ENCODE measurements at regions not wholly inside any gene's neighbourhood (a gene's known extent, or its start where the extent isn't known, plus 50 kb on each side); places are given as distances from the start of the nearest gene placed in this dataset.

DNA sequence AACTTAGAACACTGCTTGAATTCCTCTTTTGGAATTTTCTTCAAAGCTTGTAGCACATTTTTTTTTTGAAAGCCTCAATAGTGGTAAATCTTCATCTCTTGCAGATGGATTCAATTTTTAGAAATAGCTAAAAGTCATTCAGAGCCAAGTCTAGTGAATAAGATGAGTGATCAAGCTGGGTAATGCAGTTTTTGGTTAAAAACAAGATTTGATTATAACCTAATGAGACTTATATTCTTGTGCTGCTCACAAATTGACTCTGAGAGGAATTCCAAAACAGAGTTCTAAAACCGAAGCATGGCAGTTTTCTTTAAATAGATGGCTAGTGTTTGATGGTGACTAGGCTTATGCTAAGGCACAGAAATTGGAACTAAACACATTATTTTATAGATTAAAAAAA is 2072.6 kb upstream of the CELF4 start:
- POLR2A ChIA-PET (ENCODE audit: partially characterized antibody), result no interaction called here
- no peak overlapping the region for H3K27ac ChIP-seq (ENCODE audit: low read depth, low read length)
- no peaks in the 10 kb centered on the region; the same call in 1 of the 2 replicates for H3K79me1 ChIP-seq (ENCODE audit: low read depth, low read length)
- TF ChIP-seq FOSL1 (IDR thresholded peaks at IDR 0.05; ENCODE audit: insufficient read depth, low read depth, low read length) (no peak), JUND (IDR thresholded peaks at IDR 0.05; ENCODE audit: low read length) (no peak), JUN (IDR thresholded peaks at IDR 0.05; ENCODE audit: low read depth, low read length) (no peak), CBX5 (IDR thresholded peaks at IDR 0.05; ENCODE audit: low read depth, low read length) (no peak), POU5F1 (IDR thresholded peaks at IDR 0.05; ENCODE audit: low read depth, low read length) (no peak), BACH1 (IDR thresholded peaks at IDR 0.05; ENCODE audit: low read length) (no peak), EP300 (IDR thresholded peaks at IDR 0.05; ENCODE audit: borderline replicate concordance in 1 of 2, low read depth in 2 of 2, low read length in 2 of 2) (no peak), SP2 (IDR thresholded peaks at IDR 0.05; ENCODE audit: low read length) (no peak), CBX8 (IDR thresholded peaks at IDR 0.05; ENCODE audit: borderline replicate concordance, low read depth, low read length) (no peak), BRCA1 (IDR thresholded peaks at IDR 0.05; ENCODE audit: low read depth, low read length) (no peak), SRF (IDR thresholded peaks at IDR 0.05; ENCODE audit: low read depth, low read length) (no peak)
- TF ChIP-seq, protein P1, sequence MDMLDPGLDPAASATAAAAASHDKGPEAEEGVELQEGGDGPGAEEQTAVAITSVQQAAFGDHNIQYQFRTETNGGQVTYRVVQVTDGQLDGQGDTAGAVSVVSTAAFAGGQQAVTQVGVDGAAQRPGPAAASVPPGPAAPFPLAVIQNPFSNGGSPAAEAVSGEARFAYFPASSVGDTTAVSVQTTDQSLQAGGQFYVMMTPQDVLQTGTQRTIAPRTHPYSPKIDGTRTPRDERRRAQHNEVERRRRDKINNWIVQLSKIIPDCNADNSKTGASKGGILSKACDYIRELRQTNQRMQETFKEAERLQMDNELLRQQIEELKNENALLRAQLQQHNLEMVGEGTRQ (IDR thresholded peaks at IDR 0.05; ENCODE audit: low read length), result no peak

More for the DNA sequence above, 2072.6 kb upstream of the CELF4 start:
- no peak overlapping the region for H3K14ac ChIP-seq (ENCODE audit: insufficient read length)
- H2BK15ac ChIP-seq (ENCODE audit: low read length), result no peak overlapping the region
- H2BK5ac ChIP-seq (ENCODE audit: low read depth, low read length), result no peak overlapping the region
- no peak overlapping the region for H2BK120ac ChIP-seq (replicated peaks; ENCODE audit: low read depth, low read length)
- no peak overlapping the region for H4K91ac ChIP-seq (replicated peaks; ENCODE audit: insufficient read length, low read length)
- H2AFZ ChIP-seq (ENCODE audit: low read length), result no peak overlapping the region
- no peaks in the 10 kb centered on the region for H3K4me1 ChIP-seq (replicated peaks in 1 of 4; ENCODE audit: control insufficient read depth in 3 of 4, insufficient read depth in 4 of 4, low read length in 3 of 4)
- H3K23me2 ChIP-seq (ENCODE audit: low read depth, low read length), result no peaks in the 10 kb centered on the region
- no peak for DNase-seq (ENCODE audit: low read depth in 1 of 2, low spot score in 2 of 2)
- H3K18ac ChIP-seq (ENCODE audit: extremely low read depth, low read length), result no peak overlapping the region
- no peaks in the 10 kb centered on the region for H3K9me3 ChIP-seq (ENCODE audit: insufficient read depth in 2 of 2, low read depth in 1 of 2, low read length in 1 of 2)
- no peaks in the 10 kb centered on the region for H4K20me1 ChIP-seq (replicated peaks in 1 of 2; ENCODE audit: control insufficient read depth in 1 of 2, insufficient read depth in 2 of 2, low read length in 2 of 2)
- no peaks in the 10 kb centered on the region for H3K79me2 ChIP-seq (ENCODE audit: control insufficient read depth in 1 of 2, insufficient read depth in 2 of 2, low read length in 2 of 2)
- WGBS, 2 experiments (ENCODE audit: extremely low coverage in 1 of 2, insufficient coverage in 1 of 2, insufficient read length in 1 of 2, insufficient replicate concordance in 2 of 2, low coverage in 1 of 2, low lambda C conversion rate in 2 of 2, missing lambda C conversion rate in 1 of 2), result 80% methylated on average over 1 of the region's 1 CpG; no CpG with 5 or more reads in 1 of the 2 experiments
- no peak overlapping the region for H2BK20ac ChIP-seq (ENCODE audit: low read length)
- CTCF ChIA-PET (ENCODE audit: partially characterized antibody), result interaction anchor here (0.7 kb wide), 1 partner anchor 138 kb away, joined by 3 read pairs; no protein-coding TSS in a partner anchor
- H3K27me3 ChIP-seq (replicated peaks in 1 of 4; ENCODE audit: control insufficient read depth in 3 of 4, extremely low read depth in 1 of 4, insufficient read depth in 3 of 4, low read length in 3 of 4), result no peaks in the 10 kb centered on the region
- H2AK5ac ChIP-seq (ENCODE audit: low read depth, low read length), result no peak overlapping the region
- no peak overlapping the region for H3K4me3 ChIP-seq (ENCODE audit: extremely low read depth in 1 of 4, insufficient read depth in 2 of 4, low read depth in 3 of 4, low read length in 4 of 4)
- H3K56ac ChIP-seq (replicated peaks; ENCODE audit: insufficient read length, low read depth, low read length), result no peak overlapping the region
- no peak overlapping the region for H3K9ac ChIP-seq (replicated peaks in 1 of 4; ENCODE audit: extremely low read depth in 1 of 4, low read depth in 3 of 4, low read length in 3 of 4)
- no peak overlapping the region for H4K5ac ChIP-seq (ENCODE audit: insufficient read length, low read depth, low read length)
- H2BK12ac ChIP-seq (ENCODE audit: low read depth, low read length), result no peak overlapping the region
- no peak for FAIRE-seq
- no peak overlapping the region for H3K4ac ChIP-seq (replicated peaks; ENCODE audit: insufficient read length, low read depth, low read length)
- H3K36me3 ChIP-seq (ENCODE audit: control insufficient read depth in 2 of 4, insufficient read depth in 4 of 4, low read length in 3 of 4), result no peaks in the 10 kb centered on the region; a peak in 1 of 8 replicates
- no peak overlapping the region for H3K4me2 ChIP-seq (ENCODE audit: insufficient read depth in 1 of 2, low read depth in 2 of 2, low read length in 2 of 2)
- no peak overlapping the region for H4K8ac ChIP-seq (ENCODE audit: extremely low read depth, insufficient read depth, low read length)
- H3K23ac ChIP-seq (ENCODE audit: insufficient read length), result no peak overlapping the region

Measured in H1 (cell line).